NB4 (cell line): ENCODE measurements at regions not wholly inside any gene's neighbourhood (a gene's known extent, or its start where the extent isn't known, plus 50 kb on each side); places are given as distances from the start of the nearest gene placed in this dataset.

Experiments
- CTCF ChIP-seq: IDR thresholded peaks from one replicate; pipeline ENCODE4 v1.5.1; 2012; ENCODE audit warnings: low read depth, low read length
- POLR2A ChIP-seq: IDR thresholded peaks from 2 replicates; pipeline ENCODE4 v1.6.1; 2011; ENCODE audit warnings: mild to moderate bottlenecking; ENCODE audit not compliant: insufficient read length; ENCODE audit errors: extremely low read depth

DNA sequence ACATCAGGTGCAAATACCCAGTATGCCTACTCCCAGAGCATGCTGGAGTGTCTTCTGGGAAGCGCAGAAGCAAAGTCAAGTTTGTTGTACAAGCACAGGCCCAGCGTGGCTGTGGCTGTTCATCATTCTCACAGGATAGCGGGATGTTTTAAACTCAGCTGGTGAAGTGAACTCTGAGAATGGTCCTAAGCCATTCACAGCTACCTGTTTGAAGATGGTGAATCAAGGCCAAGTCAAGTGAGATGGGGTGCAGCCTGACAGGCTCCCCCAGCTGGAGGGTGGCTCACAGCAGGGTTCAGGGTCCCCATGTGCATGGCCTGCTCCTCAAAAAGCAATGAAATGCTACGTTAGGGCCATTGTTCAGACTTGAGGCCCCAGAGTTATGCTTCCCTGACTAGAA, 304.7 kb upstream of the FOXQ1 start:
- TF ChIP-seq POLR2A = no peak
- no peak for TF ChIP-seq CTCF
